Activated naive CD4-positive, alpha-beta T cell (primary cell): ENCODE measurements at regions not wholly inside any gene's neighbourhood (a gene's known extent, or its start where the extent isn't known, plus 50 kb on each side); places are given as distances from the start of the nearest gene placed in this dataset.

ENCODE experiments used
- DNase-seq, 4 experiments: peaks; one replicate each; lab custom pipeline; 2025; lab: John Stamatoyannopoulos, UW

DNA sequence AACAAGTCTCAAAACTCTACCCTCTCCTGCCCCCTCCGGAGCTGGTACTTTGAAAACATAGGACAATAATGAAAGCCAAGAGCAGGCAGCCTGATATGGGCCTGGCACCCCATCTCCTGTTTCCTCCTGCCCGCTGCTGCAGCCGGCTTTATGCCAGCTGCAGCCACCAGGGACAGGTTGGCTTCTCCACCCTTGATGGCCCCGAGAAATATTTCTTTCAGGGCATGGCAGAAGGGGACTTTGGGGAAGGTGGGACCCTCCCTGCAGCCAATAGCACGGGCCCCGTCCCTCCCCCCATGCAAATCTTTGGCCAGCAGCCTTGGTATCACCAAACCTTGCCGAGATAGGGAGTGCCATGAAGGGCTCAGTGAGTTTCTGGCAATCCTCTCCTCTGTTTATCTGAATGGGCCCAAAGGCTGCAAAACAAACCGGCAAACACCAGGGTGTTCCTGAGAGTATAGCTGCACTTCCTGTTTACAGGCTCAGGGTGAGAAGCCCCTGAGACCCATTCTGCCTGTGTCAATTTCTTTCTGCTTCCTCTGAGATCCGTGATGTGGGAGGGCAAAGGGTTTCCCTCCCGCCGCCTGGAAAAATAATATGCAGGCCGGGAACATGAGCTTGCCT is 73.4 kb upstream of the BOD1 start:
- no peak for DNase-seq

DNA sequence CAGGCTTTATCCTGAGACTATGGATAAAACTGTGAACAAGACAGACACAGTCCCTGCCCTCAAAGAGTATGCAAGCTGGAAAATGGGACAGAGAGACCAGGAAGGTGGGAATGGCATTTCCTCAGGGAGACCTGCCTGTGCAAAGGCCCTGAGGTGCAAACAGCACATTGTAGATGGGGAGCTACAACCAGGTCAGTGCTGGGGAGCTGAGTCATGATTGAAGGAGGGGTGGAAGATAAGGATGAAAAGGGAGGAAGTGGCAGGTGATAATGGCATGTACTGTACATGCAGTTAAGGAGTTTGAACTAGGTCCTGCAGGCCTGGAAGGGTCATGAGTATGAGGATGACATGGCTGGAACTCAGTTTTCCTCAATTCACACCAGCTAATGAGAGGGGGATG is 75.5 kb upstream of the BOD1 start:
- DNase-seq = no peak

DNA sequence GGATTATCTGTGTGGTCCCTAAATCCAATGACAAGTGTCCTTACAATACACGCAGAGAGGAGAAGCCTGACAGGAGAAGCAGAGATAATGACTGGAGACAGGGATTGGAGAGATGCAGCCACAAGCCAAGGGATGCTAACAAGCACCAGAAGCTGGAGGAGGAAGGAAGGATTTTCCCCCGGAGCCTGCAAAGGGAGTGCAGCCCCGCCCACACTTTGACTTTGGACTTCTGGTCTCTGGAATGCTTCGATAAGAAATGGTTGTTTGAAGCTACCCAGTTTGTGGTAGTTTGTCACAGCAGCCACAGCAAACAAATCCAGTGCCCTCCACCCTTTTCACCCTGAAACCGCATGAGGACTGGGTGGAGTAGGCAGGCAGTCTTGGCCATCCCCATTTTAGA is 77.2 kb upstream of the BOD1 start:
- DNase-seq = no peak

DNA sequence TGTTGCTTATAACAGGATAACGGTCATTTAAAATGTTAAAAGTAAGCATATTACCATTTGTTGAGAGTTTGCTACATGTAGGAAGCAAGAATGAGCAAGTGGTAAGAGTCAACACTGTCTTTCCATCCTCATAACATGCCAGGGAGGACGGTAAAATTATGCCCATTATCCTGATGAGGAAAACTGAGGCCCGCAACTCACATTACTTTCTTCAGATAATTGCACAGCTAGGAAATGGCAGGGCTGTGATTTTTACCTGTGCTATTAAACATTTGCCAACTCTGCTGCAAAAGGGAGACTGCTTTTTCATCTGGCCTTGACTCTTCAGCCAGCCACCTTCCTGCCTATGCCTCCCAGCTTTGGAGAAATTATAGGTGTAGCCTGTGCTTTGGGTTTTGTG is 79.8 kb upstream of the BOD1 start:
- no peak for DNase-seq

DNA sequence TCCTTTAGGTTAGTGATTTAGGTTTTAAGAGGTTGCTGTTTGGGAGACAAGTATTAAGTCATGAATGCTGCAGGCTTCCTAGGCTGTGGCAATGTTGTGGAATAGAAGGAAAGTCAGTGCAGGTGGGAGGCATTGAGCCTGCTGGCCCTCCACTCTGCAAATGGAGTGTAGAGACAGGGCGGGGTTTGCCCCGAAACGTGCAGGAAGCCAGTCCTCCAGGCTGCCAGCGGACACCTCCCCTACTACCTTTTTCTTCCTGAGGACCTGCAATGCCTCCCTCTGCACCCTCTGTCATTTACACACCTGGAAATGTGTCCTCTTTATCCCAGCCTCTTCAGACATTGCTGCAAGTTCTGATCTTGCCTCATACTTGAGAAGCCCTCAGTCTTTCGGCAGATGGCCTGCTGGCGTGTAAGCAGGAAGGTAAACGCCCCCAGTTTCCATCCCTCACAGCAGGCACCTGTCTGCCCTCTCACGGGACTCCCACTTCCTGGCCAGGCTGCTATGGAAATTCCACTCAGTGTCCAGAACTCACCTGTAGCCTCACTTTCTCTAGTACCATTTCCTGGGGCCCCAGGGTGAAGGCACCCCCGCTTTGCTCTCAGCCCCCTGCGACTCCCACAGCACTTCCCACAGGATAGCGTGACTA is 81.6 kb upstream of the BOD1 start:
- no peak for DNase-seq

DNA sequence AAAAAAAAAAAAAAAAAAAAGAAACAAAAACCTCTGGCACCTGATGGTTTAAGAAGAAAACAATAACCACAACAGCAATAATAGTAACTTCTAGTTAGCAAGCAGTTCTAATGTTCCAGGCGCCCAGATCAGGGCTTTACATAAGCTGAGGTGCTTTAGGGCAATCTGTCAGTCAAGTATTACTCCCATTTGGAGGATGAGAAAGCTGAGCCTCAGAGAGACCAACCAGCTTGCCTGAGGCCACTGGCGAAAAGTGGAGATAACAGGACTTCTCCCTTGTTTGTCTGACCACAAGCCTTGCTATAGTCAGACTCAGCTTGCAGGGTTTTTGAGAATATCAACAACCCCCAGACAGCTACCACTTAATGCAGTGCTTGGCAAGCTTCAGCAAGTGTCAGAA is 83.5 kb upstream of the BOD1 start:
- no peak for DNase-seq

DNA sequence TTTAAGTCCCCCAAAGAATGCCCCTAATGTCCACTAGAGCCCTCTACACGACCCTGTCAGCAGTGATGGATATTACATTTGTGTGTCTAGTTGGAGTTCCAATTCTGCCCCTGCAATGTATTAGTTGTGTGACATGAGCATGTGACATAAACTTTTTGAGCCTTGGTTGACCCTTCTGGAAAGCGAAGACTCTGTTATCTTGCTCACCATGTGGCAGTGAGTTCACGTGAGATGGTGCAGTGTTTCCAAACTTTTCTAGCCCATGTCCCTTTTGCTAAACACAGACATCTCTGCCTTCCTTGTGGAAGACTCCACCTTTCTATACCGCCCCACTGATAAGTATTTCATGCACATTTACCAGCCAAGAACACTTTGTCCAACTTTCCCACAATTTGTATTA is 87.0 kb upstream of the BOD1 start:
- no peak for DNase-seq

DNA sequence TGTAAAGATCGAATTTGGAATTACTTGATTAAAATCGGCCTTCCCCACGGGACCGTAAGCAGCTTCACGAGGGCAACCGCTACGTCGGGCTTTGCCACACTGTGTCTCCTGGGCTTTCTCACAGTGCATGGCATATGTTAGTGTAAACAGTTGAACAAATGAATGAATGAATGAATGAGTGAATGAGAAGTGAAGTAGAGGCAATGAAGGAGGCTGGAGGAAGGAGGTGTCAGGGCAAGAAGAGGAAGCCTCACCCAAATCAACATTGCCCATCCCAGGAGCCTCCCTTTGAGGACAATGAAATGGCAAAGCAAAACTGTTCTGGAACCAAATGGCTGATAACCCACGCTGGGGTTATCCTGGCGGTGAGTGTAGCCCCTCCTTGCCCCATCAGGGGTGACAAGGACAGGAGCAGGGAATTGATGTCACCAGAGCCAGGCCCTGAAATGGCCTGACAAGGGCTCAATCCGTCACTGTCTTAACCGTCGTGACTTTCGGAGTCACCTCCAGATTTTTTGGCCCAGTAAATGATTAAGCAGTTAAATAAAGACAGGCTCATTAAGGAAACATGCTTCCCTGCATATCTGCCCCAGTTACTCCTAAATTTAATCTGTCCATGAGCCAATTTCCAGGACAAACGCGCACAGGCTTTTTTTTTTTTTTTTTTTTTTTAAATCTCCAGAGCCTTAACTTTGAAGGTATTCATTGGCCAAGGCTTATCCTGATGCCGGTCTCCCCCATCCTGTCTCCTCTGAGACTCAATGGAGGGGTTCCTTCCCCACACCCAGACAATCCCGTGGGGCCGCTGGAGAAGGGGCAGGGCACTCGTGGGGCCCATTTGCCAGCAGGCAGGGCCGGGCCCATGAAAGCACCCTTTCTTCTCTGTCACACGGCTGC is 88.4 kb upstream of the BOD1 start:
- DNase-seq = no peak

DNA sequence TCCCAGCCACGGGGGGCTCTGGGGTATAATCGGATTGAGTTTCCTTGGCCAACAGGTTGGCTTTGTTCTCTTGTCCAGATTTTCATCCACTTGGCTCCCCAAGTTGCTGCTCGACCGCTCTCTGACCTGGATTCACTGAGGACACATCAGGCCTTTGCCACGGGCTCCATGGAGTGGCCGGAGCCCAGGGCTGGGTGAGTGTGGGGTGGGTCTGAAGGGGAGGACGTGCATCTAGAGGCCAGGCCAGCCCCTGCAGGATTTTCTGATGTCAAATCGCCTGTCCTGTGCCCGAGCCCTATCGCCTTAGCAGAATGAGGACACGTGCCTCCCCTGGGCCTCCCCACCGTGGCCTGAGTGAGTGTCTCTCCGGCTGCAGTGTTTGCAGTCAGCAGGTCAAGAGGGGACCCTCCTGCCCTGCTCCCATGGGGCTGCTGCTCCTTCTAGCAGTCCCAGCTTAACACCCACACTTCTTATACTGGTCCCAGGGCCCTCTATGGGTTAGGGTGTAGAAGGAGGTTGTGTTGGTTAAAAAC is 89.1 kb upstream of the BOD1 start:
- no peak for DNase-seq

DNA sequence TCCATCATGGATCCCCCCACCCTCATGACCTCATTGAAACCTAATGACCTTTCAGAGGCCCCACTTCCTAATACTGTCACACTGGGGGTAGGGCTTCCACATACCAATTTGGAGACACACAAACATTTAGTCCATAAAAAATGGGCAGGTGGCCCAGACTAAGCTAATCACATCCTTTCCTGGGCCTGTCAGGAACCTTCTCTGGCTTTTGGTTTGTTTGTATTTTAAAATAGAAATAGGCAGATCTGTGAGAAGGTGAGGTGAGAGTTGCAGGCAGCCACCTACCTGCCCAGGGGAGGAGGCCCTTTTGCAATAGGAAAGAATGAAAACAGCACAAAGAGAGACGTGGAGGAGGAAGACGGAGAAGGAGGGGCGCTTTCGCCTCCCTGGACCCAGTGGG is 90.2 kb upstream of the BOD1 start:
- no peak for DNase-seq

DNA sequence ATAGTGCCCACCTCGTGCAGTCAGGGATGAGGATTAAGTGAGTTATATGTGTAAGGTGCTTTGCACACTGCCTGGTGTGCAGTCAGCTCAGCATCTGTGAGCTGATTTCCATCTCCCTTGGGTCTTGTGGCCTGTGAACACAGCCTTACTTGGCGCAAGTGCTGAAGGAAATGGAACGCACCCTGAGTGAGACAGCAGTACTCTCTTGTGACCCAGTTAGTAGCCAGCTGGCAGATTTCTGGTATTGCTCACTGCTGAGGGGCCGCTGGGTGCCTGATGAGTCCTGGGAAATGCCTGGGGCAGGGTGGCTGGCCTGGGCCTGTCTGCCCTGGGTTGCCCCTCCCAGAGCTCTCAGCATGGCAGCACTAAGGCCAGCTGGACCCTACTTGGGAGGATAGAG is 90.9 kb upstream of the BOD1 start:
- no peak for DNase-seq

DNA sequence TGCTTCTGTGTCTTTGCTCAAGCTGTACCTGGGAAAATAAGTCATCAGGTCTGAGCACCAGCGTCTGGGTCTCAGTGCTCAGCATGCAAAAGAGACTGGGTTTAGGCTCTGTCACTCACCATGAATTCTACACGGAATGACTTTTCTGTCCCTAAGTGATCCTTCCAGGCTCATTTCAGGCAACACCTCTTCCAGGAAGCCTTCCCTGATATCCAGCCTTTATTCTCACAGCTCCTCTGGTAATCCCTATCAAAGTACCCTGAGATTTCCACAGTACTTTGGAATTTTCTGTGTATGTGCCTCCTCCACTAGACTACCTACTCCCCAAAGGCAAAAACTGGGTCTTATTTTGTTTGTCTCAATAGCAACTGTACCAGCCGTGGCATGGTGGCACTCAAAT is 92.7 kb upstream of the BOD1 start:
- DNase-seq = no peak

DNA sequence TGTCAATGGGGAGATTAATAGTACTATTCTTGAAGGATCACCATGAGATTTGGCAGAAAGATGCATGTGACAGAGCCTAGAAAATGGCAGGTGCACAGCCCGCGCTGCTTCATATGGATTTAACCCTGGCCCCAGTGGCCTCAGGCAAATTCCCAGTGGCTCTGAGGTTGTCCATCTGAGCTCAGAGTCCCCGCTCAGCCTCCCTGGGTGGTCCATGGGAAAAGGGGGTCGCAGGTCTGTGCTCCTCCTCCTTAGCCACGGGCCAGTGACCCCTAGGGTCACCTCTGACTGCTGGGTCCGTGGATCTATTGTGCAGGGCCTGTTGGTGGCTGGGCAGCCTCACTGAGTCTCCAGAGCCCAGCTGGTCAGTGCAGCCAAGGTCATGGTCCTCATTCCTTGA is 93.3 kb upstream of the BOD1 start:
- DNase-seq = no peak

DNA sequence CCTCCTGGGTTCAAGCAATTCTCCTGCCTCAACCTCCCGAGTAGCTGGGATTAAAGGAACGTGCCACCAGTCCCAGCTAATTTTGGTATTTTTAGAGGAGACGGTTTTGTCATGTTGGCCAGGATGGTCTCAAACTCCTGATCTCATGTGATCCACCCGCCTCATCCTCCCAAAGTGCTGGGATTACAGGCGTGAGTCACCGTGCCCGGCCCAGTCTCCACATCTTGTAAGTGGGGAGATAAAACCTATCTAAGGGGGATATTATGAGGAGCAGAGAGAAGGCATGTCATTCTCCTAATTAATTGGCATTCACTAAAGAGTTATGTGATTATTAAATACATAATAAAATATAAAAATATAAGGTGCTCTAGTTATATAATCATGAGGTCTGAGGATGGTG is 94.1 kb upstream of the BOD1 start:
- no peak for DNase-seq

DNA sequence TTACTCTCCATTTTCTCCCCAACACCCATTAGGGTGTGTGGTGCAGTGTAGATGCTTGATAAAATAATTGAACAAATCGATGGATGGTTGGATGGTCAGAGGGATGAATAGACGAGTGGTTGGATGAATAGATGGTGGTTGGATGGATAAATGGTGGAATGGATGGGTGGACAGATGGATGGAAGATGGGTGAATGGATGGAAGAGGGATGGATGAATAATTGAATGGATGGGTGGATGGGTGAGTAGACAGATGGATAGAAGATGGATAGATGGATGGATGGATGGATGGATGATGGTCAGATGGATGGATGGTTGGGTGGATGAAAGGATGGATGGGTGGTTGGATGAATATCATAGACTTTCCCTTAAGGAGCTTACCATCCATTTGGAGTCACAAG is 95.0 kb upstream of the BOD1 start:
- no peak for DNase-seq

DNA sequence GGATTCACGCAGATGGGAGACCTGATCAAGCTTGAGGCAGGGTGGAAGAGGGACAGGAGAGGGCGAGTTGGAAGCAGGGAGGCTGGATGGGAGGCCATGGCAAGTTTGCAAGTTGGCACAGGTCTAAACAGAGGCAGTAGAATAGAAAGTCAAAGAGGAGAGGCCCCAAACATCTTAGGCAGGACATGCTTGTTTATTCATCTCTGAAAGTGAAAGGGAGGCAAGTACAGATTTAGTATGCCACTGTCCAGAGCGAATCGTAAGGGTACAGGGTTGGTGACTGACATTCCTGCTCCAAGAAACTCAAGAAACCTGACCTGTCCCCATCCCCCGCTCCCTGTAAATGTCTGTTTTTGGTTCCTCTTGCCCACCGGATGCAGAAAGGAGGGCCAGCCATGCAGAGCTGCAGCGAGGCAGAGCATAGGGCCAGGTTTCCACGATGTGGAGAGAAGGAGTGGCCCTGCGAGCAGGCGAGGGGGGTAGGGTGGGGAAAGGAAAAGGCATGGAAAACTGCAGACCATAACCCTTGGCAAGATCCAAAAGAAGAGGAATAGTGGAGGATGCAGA is 96.2 kb upstream of the BOD1 start:
- no peak for DNase-seq

DNA sequence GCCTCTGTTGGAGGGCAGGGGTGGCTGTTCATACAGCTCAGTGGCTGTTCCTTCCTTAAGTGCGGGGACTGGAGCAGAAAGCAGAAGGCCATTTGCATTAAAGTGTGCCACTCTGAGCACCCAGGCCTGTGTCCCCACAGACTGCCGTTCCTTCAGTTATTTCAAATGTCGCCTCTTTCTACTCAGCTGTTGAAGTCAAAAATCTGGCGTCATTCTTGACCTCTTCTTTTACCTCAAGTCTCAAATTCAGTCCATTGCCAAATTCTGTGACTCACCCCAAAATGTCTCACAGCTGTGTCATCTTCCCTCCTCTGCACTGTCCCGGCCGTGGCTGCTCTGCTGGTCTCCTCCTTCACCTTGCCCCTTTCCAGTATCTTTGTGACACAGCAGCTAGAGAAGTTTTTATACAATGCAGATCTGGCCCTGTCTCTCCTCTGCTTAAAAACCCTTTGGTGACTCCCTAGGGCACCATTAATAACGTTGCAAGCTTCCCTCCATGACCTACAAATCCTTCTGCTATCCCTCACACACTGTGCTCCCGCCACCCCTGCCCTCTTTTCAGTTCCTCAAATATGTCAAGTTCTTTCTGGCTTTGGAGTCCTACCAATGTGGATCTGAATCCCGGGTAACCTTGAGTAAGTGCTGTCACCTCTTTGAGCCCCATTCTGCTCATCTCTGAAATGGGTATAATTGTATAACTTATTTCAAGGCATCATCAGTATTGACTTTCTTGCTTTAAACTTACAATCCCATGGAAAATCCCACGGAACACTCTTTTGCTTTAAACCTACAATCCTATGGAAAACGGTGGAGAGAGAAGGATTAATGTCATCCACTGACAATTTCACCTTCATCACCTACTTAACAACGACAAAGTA is 98.3 kb upstream of the BOD1 start:
- DNase-seq = no peak

DNA sequence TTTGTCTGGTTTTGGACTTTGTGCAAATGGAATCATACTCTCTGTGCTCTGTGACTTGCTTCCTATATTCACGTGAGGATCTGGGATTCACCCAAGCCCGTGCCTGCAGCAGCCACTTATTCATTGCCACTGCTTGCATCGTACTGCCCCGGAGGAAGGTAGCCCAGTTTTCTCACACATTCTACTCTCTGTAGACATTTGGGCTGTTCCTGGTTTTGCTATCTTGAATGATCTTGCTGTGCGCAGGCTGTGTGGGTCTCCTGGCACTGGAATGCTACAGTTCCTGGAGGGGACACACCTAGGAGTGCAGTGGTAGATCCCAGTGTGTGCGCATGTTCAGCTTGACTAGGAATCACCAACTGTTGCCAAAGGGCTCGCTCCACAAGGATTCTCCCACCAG is 99.2 kb upstream of the BOD1 start:
- no peak for DNase-seq

DNA sequence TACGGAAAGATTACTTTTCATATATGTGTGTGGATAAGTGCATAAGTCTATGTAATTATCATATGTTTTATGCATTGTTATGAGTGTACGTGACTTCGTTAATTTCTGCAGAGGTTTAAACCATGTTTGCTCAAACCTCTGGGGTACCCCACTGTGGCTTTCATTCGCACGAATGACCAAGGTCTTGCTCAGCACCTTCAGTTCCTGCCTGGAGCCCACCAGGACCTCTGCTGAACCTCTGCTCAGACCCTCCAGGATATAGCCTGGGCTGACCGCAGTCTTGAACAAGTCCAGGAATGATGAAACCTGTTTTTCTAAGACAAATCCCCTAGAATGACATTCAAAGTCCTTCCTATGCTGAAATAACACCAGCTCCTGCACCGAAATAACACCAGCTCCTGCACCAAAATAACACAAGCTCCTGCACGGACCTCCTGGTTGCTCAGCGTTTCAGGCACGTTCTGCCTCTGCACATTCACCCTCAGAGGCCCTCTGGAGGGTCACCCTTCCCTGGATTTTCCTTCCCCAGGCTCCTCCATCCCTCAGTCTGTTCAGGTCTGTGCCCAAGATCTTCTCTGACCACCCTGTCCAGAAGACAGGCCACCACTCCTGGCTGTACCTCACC is 99.7 kb upstream of the BOD1 start:
- no peak for DNase-seq

DNA sequence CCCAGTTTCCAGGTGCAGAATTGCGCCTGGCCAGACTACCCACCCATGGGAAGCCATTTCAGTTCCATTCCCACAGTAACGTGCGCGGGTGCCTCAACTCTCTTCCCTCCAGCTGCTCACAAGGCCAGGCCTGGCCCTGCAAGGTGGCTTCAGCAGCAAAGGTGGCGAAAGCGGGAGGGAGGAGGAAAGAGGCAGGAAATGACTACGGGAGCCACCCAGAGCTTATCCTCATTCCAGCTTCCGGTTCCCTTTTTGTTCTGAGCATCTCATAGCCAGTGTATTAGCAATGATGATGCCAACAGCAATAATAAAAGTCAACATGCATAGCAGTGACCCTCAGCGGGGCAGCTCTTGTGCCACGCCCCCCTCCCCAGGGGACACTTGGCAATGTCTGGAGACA is 101.5 kb upstream of the BOD1 start:
- no peak for DNase-seq

DNA sequence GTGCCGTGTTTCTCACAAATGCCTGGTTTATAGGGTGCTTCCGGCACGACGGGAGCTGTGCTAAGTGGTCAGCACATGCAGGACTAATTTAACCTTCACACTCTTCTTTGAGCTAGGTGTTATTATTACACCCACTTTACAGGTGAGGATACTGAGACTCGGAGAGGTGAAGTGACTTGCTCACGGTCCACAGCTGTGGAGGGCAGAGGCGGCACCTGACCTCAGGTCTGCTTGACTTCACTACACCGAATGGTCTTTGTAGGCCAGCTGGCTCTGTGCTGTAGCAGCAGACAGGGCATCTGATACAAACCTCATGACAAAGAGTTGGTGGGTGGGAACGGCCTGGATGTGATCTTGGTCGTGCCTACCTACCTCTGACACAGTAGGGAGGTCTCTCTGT is 102.0 kb upstream of the BOD1 start:
- no peak for DNase-seq
